ENCODE measurements at regions not wholly inside any gene's neighbourhood (a gene's known extent, or its start where the extent isn't known, plus 50 kb on each side); places are given as distances from the start of the nearest gene placed in this dataset.
"Not testable (repeated sequence)": the region's sequence is repeated elsewhere in the genome, so short reads cannot be mapped to it uniquely, and the experiment has no call there.

GRCh38 chr5:98393205-98393604 lies 380.3 kb upstream of the RGMB start:
- TF ChIP-seq POLR2A, POLR2AphosphoS5 (IDR thresholded peaks at IDR 0.05; ENCODE audit: low read depth, low read length): not testable (repeated sequence)

Data from GM12892 (cell line).